ENCODE measurements at regions not wholly inside any gene's neighbourhood (a gene's known extent, or its start where the extent isn't known, plus 50 kb on each side); places are given as distances from the start of the nearest gene placed in this dataset.

DNA sequence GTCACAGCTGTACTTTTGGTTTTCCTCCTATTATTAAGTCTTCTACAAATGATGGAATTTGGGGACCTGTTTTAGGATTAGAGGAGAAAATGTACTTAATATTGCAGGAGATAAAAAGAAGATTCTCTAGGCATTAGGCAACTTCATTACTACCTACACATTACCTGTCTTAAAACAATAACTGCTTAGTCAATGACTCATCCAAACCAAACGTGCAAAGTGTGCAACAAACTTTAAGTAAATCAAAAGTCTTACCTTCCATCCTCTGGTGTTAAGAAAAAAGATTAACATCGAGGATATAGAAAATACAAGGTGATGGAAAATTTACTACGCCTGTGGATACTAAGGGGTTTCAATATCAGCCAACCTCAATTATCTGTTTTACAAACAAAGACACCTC is 285.3 kb upstream of the KYNU start:
- Histone ChIP-seq H3K9me3 (no peaks in the 10 kb centered on the region), H3K36me3 (no peaks in the 10 kb centered on the region), H3K4me3 (no peak overlapping the region), H3K27ac (no peak overlapping the region), H3K4me1 (no peaks in the 10 kb centered on the region), H3K27me3 (no peaks in the 10 kb centered on the region)
- DNase-seq (no peak), ATAC-seq (no peak)
- TF ChIP-seq CTCF (IDR thresholded peaks at IDR 0.05) (no peak), POLR2A (IDR thresholded peaks at IDR 0.05) (no peak)
- 69 to 84% (median 78%) methylated on average over 3 of the region's 3 CpGs for WGBS, 4 donors
- intact Hi-C loops (cut with DNase I), result no loop called here

GRCh38 chr2:142591420-142591819 is 286.0 kb upstream of the KYNU start:
- 60 to 69% (median 62%) methylated on average over 2 of the region's 2 CpGs for WGBS, 4 donors
- no peak overlapping the region for H3K27ac ChIP-seq
- TF ChIP-seq CTCF (IDR thresholded peaks at IDR 0.05), result no peak
- no peak for TF ChIP-seq POLR2A (IDR thresholded peaks at IDR 0.05)
- H3K36me3 ChIP-seq, result no peaks in the 10 kb centered on the region
- H3K4me1 ChIP-seq, result no peaks in the 10 kb centered on the region
- no peak overlapping the region for H3K4me3 ChIP-seq
- intact Hi-C loops (cut with DNase I), result no loop called here
- H3K27me3 ChIP-seq, result no peaks in the 10 kb centered on the region
- DNase-seq (no peak), ATAC-seq (no peak)
- H3K9me3 ChIP-seq, result no peaks in the 10 kb centered on the region

DNA sequence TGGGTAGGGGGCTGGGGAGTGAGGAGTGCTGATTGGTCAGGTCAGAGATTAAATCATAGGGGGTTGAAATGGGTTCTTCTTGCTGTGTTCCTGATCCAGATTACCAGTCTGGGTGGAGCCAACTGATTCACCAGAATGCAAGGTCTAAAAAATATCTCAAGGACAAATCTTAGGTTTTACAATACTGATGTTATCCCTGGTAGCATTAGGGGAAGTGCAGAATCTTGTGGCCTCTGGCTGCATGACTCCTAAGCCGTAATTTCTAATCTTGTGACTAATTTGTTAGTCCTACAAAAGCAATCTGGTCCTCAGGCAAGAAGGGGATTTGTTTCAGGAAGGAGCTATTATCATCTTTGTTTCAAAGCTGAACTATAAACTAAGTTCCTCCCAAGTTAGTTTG is 289.2 kb upstream of the KYNU start:
- no peak for DNase-seq
- H3K9me3 ChIP-seq, result no peaks in the 10 kb centered on the region
- H3K4me1 ChIP-seq, result no peaks in the 10 kb centered on the region
- no peaks in the 10 kb centered on the region for H3K27me3 ChIP-seq
- H3K4me3 ChIP-seq, result no peak overlapping the region
- intact Hi-C loops (cut with DNase I), result no loop called here
- ATAC-seq, result no peak
- H3K36me3 ChIP-seq, result no peaks in the 10 kb centered on the region
- TF ChIP-seq CTCF (IDR thresholded peaks at IDR 0.05) (no peak), POLR2A (IDR thresholded peaks at IDR 0.05) (no peak)
- H3K27ac ChIP-seq, result no peak overlapping the region
- WGBS, 4 donors, result 72 to 83% (median 81%) methylated on average over 1 of the region's 1 CpG

DNA sequence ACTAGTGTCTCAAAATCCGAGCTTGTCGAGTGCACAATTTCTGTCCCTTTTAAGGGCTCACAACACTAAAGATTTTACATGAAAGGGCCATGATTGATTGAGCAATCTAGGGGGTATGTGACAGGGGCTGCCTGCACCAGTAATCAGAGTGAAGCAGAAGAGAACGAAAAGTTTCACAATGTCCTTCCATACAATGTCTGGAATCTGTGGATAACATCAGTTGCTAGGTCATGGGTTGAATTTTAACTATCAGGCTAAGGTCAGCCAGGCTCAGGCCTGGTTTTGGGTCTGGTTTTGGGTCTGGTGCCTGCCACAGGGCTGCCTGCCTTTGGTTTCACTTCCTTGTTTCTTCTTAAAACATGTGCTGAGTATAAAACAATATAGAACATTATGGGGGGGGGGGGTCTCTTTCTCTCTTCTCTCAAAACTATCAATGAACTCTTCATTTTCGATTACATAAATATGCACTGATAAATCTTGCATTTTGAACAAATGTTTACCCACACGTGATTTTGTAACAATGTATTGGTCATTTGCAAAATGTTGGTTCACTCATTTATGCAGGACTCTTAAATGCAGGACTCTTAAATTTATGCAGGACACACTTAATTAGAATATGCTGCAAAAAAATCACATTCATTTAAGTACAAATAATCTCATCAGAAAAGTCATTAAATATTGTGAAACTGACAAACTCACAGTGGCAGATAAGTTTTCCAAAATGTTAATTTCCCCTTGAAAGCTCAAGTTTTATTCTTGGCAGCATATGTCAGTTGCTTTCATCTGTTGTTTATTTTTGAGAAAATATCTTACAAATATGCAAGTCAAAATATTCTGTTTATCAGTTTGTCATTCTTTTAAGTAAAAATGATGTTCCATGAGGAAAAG is 290.5 kb upstream of the KYNU start:
- Histone ChIP-seq H3K27ac (no peak overlapping the region), H3K4me1 (no peaks in the 10 kb centered on the region), H3K4me3 (no peak overlapping the region), H3K36me3 (no peaks in the 10 kb centered on the region), H3K9me3 (no peaks in the 10 kb centered on the region), H3K27me3 (no peaks in the 10 kb centered on the region)
- TF ChIP-seq POLR2A (IDR thresholded peaks at IDR 0.05) (no peak), CTCF (IDR thresholded peaks at IDR 0.05) (no peak)
- 63 to 71% (median 68%) methylated on average over 5 of the region's 5 CpGs for WGBS, 4 donors
- no peak for DNase-seq
- ATAC-seq, result no peak
- intact Hi-C loops (cut with DNase I), result no loop called here
